ENCODE measurements at regions not wholly inside any gene's neighbourhood (a gene's known extent, or its start where the extent isn't known, plus 50 kb on each side); places are given as distances from the start of the nearest gene placed in this dataset.

GRCh38 chr11:69883292-69884255 is 64.4 kb upstream of the FGF3 start:
- TF ChIP-seq POLR2A (IDR thresholded peaks at IDR 0.05; ENCODE audit: low read depth, low read length) = no peak
- TF ChIP-seq ETV6 (conservative IDR thresholded peaks at IDR 0.05 in 1 of 2, IDR thresholded peaks at IDR 0.05 in 1 of 2; ENCODE audit: borderline replicate concordance in 1 of 2, low read depth in 1 of 2) = no peak
- no peak for TF ChIP-seq CTCF (IDR thresholded peaks at IDR 0.05 in 2 of 3, conservative IDR thresholded peaks at IDR 0.05 in 1 of 3; ENCODE audit: control insufficient read depth in 2 of 3, extremely low read depth in 1 of 3, insufficient read depth in 1 of 3, low read depth in 3 of 3, low read length in 3 of 3)
- no peak for TF ChIP-seq EP300 (IDR thresholded peaks at IDR 0.05; ENCODE audit: borderline replicate concordance in 1 of 2, control insufficient read depth in 1 of 2, low read depth in 2 of 2, low read length in 2 of 2)
- no peak for TF ChIP-seq REST (IDR thresholded peaks at IDR 0.05; ENCODE audit: low read depth, low read length)
- TF ChIP-seq BMI1 (IDR thresholded peaks at IDR 0.05; ENCODE audit: borderline replicate concordance) = no peak
- no peak for TF ChIP-seq GABPA (IDR thresholded peaks at IDR 0.05; ENCODE audit: low read depth)
- TF ChIP-seq POLR2AphosphoS5 (IDR thresholded peaks at IDR 0.05; ENCODE audit: low read length) = no peak

Measured in GM12878 (cell line).